CD4-positive, alpha-beta T cell treated with Interleukin-17A for 4 hours (primary cell): ENCODE measurements at regions not wholly inside any gene's neighbourhood (a gene's known extent, or its start where the extent isn't known, plus 50 kb on each side); places are given as distances from the start of the nearest gene placed in this dataset.

Experiments
- DNase-seq: peaks from one replicate; pipeline ENCODE4 v3.0.0-alpha.2; 2020; ENCODE audit warnings: mixed read lengths

- DNase-seq, result no peak
These were observed 2591.7 kb upstream of the PCDH20 start for GRCh38 chr13:64007339-64007738.

GRCh38 chr13:64000321-64000720 is 2584.7 kb upstream of the PCDH20 start:
- DNase-seq, result no peak

GRCh38 chr13:63999614-64000305 is 2584.1 kb upstream of the PCDH20 start:
- no peak for DNase-seq

GRCh38 chr13:63983366-63983765 is 2567.7 kb upstream of the PCDH20 start:
- no peak for DNase-seq

GRCh38 chr13:63979951-63980350 is 2564.3 kb upstream of the PCDH20 start:
- no peak for DNase-seq

GRCh38 chr13:63972328-63972727 is 2556.7 kb upstream of the PCDH20 start:
- DNase-seq, result no peak

GRCh38 chr13:63954683-63955082 is 2539.0 kb upstream of the PCDH20 start:
- no peak for DNase-seq

- no peak for DNase-seq
These were observed 2532.4 kb upstream of the PCDH20 start for GRCh38 chr13:63948045-63948444.

- no peak for DNase-seq
These were observed 2529.3 kb upstream of the PCDH20 start for GRCh38 chr13:63944911-63945310.

- DNase-seq, result no peak
These were observed 2526.7 kb upstream of the PCDH20 start for GRCh38 chr13:63942372-63942771.

GRCh38 chr13:63938851-63939250 is 2523.2 kb upstream of the PCDH20 start:
- no peak for DNase-seq

GRCh38 chr13:63910511-63910910 is 2494.9 kb upstream of the PCDH20 start:
- no peak for DNase-seq

GRCh38 chr13:63909726-63910375 is 2494.2 kb upstream of the PCDH20 start:
- no peak for DNase-seq

GRCh38 chr13:63902141-63902540 is 2486.5 kb upstream of the PCDH20 start:
- no peak for DNase-seq

- DNase-seq, result no peak
These were observed 2486.0 kb upstream of the PCDH20 start for GRCh38 chr13:63901630-63902029.

GRCh38 chr13:63900406-63900805 is 2484.8 kb upstream of the PCDH20 start:
- DNase-seq, result no peak

- DNase-seq, result no peak
These were observed 2480.7 kb upstream of the PCDH20 start for GRCh38 chr13:63896321-63896720.

- DNase-seq, result no peak
These were observed 2466.4 kb upstream of the PCDH20 start for GRCh38 chr13:63882052-63882451.

- no peak for DNase-seq
These were observed 2465.1 kb upstream of the PCDH20 start for GRCh38 chr13:63880705-63881104.

- DNase-seq, result no peak
These were observed 2458.3 kb upstream of the PCDH20 start for GRCh38 chr13:63873936-63874335.

- DNase-seq, result no peak
These were observed 2448.7 kb upstream of the PCDH20 start for GRCh38 chr13:63864171-63864902.

GRCh38 chr13:63855457-63856118 is 2439.9 kb upstream of the PCDH20 start:
- DNase-seq, result no peak

- no peak for DNase-seq
These were observed 2438.2 kb upstream of the PCDH20 start for GRCh38 chr13:63853816-63854215.

- no peak for DNase-seq
These were observed 2435.9 kb upstream of the PCDH20 start for GRCh38 chr13:63851526-63851925.
